GM20000 (cell line): ENCODE measurements at regions not wholly inside any gene's neighbourhood (a gene's known extent, or its start where the extent isn't known, plus 50 kb on each side); places are given as distances from the start of the nearest gene placed in this dataset.

Experiments
- DNase-seq: peaks from one replicate; pipeline ENCODE4 v3.0.0; 2012; ENCODE audit warnings: low spot score
- CTCF ChIP-seq: IDR thresholded peaks from 2 replicates; pipeline ENCODE4 v1.5.1; 2012; ENCODE audit warnings: mild to moderate bottlenecking, control low read depth; ENCODE audit errors: extremely low read depth, missing control alignments

DNA sequence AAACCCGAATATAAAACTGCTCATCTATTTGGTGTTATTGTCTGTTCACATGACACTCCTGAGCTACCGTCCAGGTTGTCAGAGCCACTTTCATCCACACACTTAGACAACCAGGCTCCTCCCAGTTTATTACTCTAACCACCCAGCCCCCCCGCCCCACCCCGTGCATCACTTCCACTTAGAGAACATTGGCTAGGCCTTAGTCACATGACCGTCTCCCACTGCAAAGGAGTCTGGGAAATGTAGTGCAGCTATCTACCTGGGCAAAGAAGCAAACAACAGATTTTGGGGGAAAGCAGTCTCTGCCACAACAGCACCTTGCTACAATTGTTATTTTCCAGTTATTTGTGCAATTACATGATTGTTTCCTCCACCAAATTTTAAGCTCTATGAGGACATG lies 57.6 kb upstream of the RBPJ start:
- DNase-seq, result no peak
- TF ChIP-seq CTCF, result no peak

- DNase-seq, result no peak
- no peak for TF ChIP-seq CTCF
These were observed 56.7 kb upstream of the RBPJ start for GRCh38 chr4:26264109-26264508.

- no peak for DNase-seq
- no peak for TF ChIP-seq CTCF
These were observed 53.7 kb upstream of the RBPJ start for GRCh38 chr4:26267087-26267486.

DNA sequence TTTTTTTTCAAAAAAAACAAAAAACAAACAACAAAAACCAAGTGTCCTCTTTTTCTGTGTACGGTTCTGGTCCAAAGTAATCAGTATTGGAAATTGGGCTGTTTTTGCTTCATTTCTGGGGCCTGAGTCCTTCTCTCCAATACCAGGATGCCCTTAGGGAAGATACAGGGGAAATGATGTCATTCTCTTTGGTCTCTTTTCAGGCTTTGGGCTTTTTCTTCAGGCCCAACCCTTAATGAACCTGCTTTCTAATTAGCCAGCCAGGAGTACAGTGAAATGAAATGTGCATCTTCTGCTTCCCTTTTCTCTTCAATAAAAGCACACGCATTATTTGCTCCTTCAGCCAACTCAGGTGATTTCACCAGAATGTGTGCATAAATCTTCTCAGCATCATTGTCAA lies 52.6 kb upstream of the RBPJ start:
- no peak for TF ChIP-seq CTCF

GRCh38 chr4:26269038-26269437 lies 51.8 kb upstream of the RBPJ start:
- TF ChIP-seq CTCF, result no peak
- no peak for DNase-seq

More for the DNA sequence above, 52.6 kb upstream of the RBPJ start:
- DNase-seq, result no peak
